SKM-1 (cell line): ENCODE measurements at regions not wholly inside any gene's neighbourhood (a gene's known extent, or its start where the extent isn't known, plus 50 kb on each side); places are given as distances from the start of the nearest gene placed in this dataset.
A peak's percentile ranks its signal among the peaks of the same experiment; 100 is the strongest.

Experiments used
- DNase-seq: peaks from one replicate; lab custom pipeline; 2025; ENCODE audit not compliant: unreplicated experiment; lab: John Stamatoyannopoulos, UW

- no peak for DNase-seq
Observed at GRCh38 chr14:66065188-66065587, 421.0 kb upstream of the CCDC196 start.

- DNase-seq: no peak
Observed at GRCh38 chr14:66066981-66067776, 419.0 kb upstream of the CCDC196 start.

GRCh38 chr14:66069036-66069435, 417.1 kb upstream of the CCDC196 start:
- no peak for DNase-seq

- no peak for DNase-seq
Observed at GRCh38 chr14:66069830-66070541, 416.2 kb upstream of the CCDC196 start.

- DNase-seq: peak; percentile 4
Observed at GRCh38 chr14:66070542-66071319, 415.4 kb upstream of the CCDC196 start.

GRCh38 chr14:66072190-66073084, 413.7 kb upstream of the CCDC196 start:
- no peak for DNase-seq

- no peak for DNase-seq
Observed at GRCh38 chr14:66074537-66074936, 411.6 kb upstream of the CCDC196 start.

GRCh38 chr14:66076176-66076575, 410.0 kb upstream of the CCDC196 start:
- no peak for DNase-seq

GRCh38 chr14:66078006-66078405, 408.2 kb upstream of the CCDC196 start:
- no peak for DNase-seq

- no peak for DNase-seq
Observed at GRCh38 chr14:66081594-66082376, 404.4 kb upstream of the CCDC196 start.

- DNase-seq: peak; percentile 1
Observed at GRCh38 chr14:66085224-66085623, 400.9 kb upstream of the CCDC196 start.

- DNase-seq: no peak
Observed at GRCh38 chr14:66085665-66086064, 400.5 kb upstream of the CCDC196 start.

- DNase-seq: no peak
Observed at GRCh38 chr14:66087231-66087630, 398.9 kb upstream of the CCDC196 start.

GRCh38 chr14:66088656-66089055, 397.5 kb upstream of the CCDC196 start:
- DNase-seq: no peak

GRCh38 chr14:66092206-66092605, 394.0 kb upstream of the CCDC196 start:
- DNase-seq: no peak

GRCh38 chr14:66092748-66093147, 393.4 kb upstream of the CCDC196 start:
- no peak for DNase-seq

GRCh38 chr14:66094001-66094727, 392.0 kb upstream of the CCDC196 start:
- DNase-seq: no peak

GRCh38 chr14:66099451-66099850, 386.7 kb upstream of the CCDC196 start:
- DNase-seq: no peak

GRCh38 chr14:66099931-66100330, 386.2 kb upstream of the CCDC196 start:
- DNase-seq: no peak
